ENCODE measurements at regions not wholly inside any gene's neighbourhood (a gene's known extent, or its start where the extent isn't known, plus 50 kb on each side); places are given as distances from the start of the nearest gene placed in this dataset.

- ATAC-seq (no peak), DNase-seq (no peak)
- H3K4me3 ChIP-seq = no peak overlapping the region
- H3K27ac ChIP-seq = no peak overlapping the region
- intact Hi-C loops (cut with DNase I; ENCODE audit: low total_unique reads) = no loop called here
- in situ Hi-C loops (cut with MboI; ENCODE audit: low sequenced_read_pairs in 4 of 4) = no loop called here
- TF ChIP-seq POLR2A (IDR thresholded peaks at IDR 0.05) (no peak), CTCF (IDR thresholded peaks at IDR 0.05 in 4 of 5, conservative IDR thresholded peaks at IDR 0.05 in 1 of 5) (no peak)
- no peaks in the 10 kb centered on the region for H3K36me3 ChIP-seq
- no peaks in the 10 kb centered on the region for H3K27me3 ChIP-seq
- H3K4me1 ChIP-seq = no peaks in the 10 kb centered on the region
- H3K9me3 ChIP-seq = no peaks in the 10 kb centered on the region
Measured at GRCh38 chr2:192459422-192459821, 264.7 kb upstream of the TMEFF2 start.

- no peak for DNase-seq
- Histone ChIP-seq H3K27ac (no peak overlapping the region), H3K9me3 (no peaks in the 10 kb centered on the region), H3K4me1 (no peaks in the 10 kb centered on the region), H3K4me3 (no peak overlapping the region), H3K27me3 (no peaks in the 10 kb centered on the region), H3K36me3 (no peaks in the 10 kb centered on the region)
- in situ Hi-C loops (cut with MboI; ENCODE audit: low sequenced_read_pairs in 4 of 4) = no loop called here
- intact Hi-C loops (cut with DNase I; ENCODE audit: low total_unique reads) = no loop called here
- TF ChIP-seq CTCF (IDR thresholded peaks at IDR 0.05 in 4 of 5, conservative IDR thresholded peaks at IDR 0.05 in 1 of 5) (no peak), POLR2A (IDR thresholded peaks at IDR 0.05) (no peak)
- no peak for ATAC-seq
Measured at GRCh38 chr2:192448881-192449280, 254.1 kb upstream of the TMEFF2 start.

- in situ Hi-C loops (cut with MboI; ENCODE audit: low sequenced_read_pairs in 4 of 4) (no loop called here), intact Hi-C loops (cut with DNase I; ENCODE audit: low total_unique reads) (no loop called here)
- Histone ChIP-seq H3K9me3 (no peaks in the 10 kb centered on the region), H3K4me3 (no peak overlapping the region), H3K4me1 (no peaks in the 10 kb centered on the region), H3K27me3 (no peaks in the 10 kb centered on the region), H3K27ac (no peak overlapping the region), H3K36me3 (no peaks in the 10 kb centered on the region)
- ATAC-seq = no peak
- TF ChIP-seq CTCF (IDR thresholded peaks at IDR 0.05 in 4 of 5, conservative IDR thresholded peaks at IDR 0.05 in 1 of 5) = no peak
- no peak for TF ChIP-seq POLR2A (IDR thresholded peaks at IDR 0.05)
- DNase-seq = no peak
Measured at GRCh38 chr2:192444286-192444838, 249.6 kb upstream of the TMEFF2 start.

- no peaks in the 10 kb centered on the region for H3K36me3 ChIP-seq
- H3K9me3 ChIP-seq = no peaks in the 10 kb centered on the region
- no peak for TF ChIP-seq POLR2A (IDR thresholded peaks at IDR 0.05)
- TF ChIP-seq CTCF (IDR thresholded peaks at IDR 0.05 in 4 of 5, conservative IDR thresholded peaks at IDR 0.05 in 1 of 5) = no peak
- H3K27ac ChIP-seq = no peak overlapping the region
- no peaks in the 10 kb centered on the region for H3K27me3 ChIP-seq
- intact Hi-C loops (cut with DNase I; ENCODE audit: low total_unique reads) (no loop called here), in situ Hi-C loops (cut with MboI; ENCODE audit: low sequenced_read_pairs in 4 of 4) (no loop called here)
- no peak overlapping the region for H3K4me3 ChIP-seq
- no peaks in the 10 kb centered on the region for H3K4me1 ChIP-seq
- no peak for DNase-seq
- no peak for ATAC-seq
Measured at GRCh38 chr2:192443831-192444230, 249.1 kb upstream of the TMEFF2 start.

- DNase-seq (no peak), ATAC-seq (no peak)
- intact Hi-C loops (cut with DNase I; ENCODE audit: low total_unique reads) (no loop called here), in situ Hi-C loops (cut with MboI; ENCODE audit: low sequenced_read_pairs in 4 of 4) (no loop called here)
- Histone ChIP-seq H3K27me3 (no peaks in the 10 kb centered on the region), H3K4me3 (no peak overlapping the region), H3K4me1 (no peaks in the 10 kb centered on the region), H3K27ac (no peak overlapping the region), H3K36me3 (no peaks in the 10 kb centered on the region), H3K9me3 (no peaks in the 10 kb centered on the region)
- TF ChIP-seq CTCF (IDR thresholded peaks at IDR 0.05 in 4 of 5, conservative IDR thresholded peaks at IDR 0.05 in 1 of 5) = no peak
- no peak for TF ChIP-seq POLR2A (IDR thresholded peaks at IDR 0.05)
Measured at GRCh38 chr2:192438239-192438638, 243.5 kb upstream of the TMEFF2 start.
